HUDEP-2 (cell line): ENCODE measurements at regions not wholly inside any gene's neighbourhood (a gene's known extent, or its start where the extent isn't known, plus 50 kb on each side); places are given as distances from the start of the nearest gene placed in this dataset.

ENCODE experiments used
- DNase-seq, 76 experiments: peaks; one replicate each; lab custom pipeline; 2025; ENCODE audit not compliant: unreplicated experiment in 76 of 76; lab: John Stamatoyannopoulos, UW

DNA sequence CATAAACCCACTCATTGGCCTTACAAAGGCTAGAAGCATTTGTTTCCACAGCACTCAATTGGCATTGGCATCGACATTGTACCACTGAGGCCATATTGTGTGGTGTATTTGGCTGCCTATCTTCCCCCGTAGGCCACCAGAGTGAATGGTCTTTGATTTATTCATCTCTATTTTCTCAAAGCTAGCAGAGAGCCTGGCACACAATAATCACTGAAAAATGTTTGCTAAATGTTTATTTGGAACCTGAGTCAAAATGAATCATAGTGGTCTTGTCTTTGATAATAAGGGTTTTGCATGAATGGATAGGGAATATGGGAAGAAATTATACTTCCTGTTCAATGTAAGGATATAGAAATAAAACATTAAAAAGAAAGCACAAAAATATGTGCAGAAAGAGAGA lies 107.3 kb upstream of the SLC8A1 start:
- DNase-seq = no peak

DNA sequence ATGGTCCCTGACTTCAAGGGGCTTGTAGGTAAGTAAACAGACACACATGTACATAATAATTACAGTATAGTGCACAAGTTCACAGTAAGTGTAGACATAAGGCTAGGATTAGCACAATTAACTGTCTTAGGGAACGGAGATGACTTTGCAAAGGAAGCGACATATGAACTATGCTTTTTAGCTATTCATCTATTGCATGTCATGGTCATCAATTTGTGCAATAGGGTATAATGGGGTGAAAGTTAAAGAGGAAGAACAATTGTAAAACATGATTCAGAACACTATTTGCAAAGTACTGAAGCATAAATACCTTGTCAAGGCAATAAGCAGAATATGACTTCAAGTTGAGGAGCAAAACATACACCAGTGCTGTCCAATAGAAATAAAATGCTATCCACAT lies 112.3 kb upstream of the SLC8A1 start:
- no peak for DNase-seq

DNA sequence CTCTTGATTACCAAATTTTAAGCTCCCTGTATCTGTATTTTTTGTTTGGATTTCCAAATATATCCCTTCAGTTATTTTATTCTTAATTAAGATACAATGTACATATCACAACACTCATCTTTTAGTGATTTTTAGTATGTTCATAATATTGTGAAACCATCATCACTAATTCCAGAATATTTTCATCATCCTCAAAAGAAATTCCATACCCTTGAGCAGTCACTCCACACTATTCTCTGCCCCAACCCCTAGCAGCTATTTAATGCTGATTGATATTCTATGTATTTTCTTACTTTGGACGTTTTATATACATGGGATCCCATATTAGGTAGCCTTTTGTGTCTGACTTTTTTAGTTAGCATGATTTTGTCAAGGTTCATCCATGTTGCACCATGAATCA lies 127.4 kb upstream of the SLC8A1 start:
- no peak for DNase-seq

DNA sequence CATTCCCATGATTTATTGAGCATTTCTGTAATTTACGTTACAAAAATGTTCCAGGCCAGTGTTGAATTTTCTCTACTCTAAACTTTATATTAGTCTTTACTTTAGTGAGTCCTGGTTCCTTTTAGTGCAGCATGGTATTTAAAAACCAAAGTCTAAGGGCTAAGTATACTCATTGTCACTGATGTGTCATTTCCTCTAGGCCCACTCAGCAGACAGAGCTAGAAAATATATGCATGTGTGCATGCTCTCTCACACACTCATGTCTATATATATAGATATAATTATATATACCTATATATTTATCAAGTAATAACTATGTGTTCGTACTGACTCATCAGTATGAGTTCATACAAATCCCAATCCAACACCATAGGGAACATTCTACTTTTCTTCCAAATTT lies 132.5 kb upstream of the SLC8A1 start:
- no peak for DNase-seq

DNA sequence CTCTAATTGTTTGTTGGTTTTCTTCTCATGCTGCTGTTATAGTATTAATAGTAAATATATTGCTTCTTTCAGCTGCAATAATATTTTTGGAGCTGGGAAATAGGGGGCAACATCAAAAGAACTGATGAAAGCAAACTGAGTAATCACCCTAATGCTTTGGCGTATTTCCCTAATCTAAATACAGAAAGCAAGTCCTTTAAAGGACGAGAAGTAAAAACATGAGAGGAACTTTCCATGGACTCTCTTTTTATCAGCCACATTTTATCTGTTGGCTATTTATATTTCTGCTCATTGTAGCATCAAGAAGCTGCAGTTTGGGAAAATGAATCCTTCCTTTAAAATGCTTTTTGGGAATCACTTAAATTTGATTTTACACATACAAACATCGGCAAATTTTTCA lies 139.9 kb upstream of the SLC8A1 start:
- DNase-seq = no peak

DNA sequence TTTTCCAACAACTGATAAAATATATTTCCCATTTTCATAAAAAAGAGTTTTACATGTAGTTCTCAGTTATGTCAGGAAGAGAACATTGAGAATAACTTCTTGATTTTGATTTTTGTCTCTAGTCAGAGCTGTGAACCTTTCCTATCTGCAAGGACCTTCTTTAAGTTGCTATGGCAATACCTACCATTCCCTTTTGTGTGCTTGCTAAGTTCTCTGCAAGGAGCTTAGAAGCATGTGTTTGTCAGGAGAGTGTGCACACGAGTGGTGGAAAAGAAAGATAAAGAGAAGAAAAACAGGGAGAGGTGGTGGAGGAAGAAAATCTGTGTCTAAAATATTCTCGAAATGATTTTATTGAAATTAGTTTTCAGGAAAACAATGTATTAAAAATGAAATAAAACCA lies 140.3 kb upstream of the SLC8A1 start:
- DNase-seq = no peak

DNA sequence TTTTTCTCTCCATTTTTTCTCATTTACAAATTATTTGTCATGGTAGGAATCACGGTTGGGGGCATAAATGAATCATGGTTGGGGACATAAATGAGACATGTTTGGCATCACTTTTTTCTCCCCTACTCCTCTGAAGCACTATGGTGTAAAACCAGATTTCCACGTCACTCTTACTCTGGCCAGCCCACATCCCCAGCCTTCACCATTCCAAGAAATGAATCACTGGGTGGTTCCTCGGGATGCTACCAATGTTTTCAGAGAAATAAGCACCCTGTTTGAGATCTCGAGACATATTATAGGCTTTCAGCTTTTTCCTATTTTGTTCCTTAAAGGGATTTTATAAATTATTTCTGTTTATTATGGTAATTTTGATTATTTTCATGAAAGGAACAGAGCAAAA lies 155.0 kb upstream of the SLC8A1 start:
- no peak for DNase-seq

DNA sequence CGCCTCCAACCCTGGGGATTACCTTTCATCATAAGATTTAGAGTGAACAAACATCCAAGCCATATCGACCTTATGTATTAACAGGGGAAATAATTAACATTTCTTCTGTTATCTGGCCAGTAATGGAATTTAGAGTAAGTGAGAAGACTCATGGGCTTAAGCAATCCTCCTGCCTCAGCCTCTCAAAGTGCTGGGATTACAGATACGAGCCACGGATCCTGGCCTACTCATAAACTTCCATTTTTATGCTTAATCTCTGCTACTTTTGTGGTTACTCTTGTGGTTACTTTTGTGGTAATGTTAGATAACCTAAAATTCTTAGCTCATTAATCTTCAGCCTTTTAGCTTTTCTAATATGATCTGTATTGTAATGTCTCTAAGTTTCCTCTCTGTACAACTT lies 159.3 kb upstream of the SLC8A1 start:
- no peak for DNase-seq

DNA sequence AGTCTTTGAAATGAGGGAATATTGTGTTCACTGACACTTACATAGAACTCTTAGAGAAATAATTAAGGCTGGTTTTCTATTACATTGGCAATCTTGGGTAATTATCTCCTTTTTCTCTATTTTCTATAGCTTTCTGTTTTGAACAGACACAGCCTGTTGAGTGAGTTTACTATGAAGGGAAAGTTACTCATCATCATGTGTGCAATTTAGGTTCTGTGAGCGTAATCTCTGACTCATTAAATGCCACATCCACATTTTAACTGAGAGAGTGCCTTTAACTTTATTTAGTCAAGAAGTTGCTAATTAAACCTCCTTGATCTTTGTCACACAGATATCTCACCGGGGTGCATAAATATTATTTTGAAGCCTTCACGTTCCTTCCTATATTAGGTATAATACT lies 174.0 kb upstream of the SLC8A1 start:
- DNase-seq = no peak

DNA sequence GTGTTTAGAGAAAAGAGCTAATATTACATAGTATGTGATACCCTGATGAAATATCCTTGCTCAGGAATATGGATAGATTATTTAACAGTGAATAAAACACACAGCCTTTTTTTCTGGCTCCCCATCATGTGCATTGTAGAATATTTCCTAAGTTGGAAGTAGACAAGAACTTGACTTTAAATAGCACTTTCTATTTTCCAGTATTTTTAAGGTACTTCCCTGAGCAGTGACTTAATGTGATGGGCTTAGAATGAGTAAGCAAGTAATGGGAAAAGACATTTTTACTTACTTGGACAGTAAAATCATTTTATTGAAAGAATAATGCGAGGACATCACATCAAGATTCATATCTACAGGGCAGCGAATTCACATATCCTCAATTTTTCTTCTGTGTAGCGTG lies 176.7 kb upstream of the SLC8A1 start:
- no peak for DNase-seq

DNA sequence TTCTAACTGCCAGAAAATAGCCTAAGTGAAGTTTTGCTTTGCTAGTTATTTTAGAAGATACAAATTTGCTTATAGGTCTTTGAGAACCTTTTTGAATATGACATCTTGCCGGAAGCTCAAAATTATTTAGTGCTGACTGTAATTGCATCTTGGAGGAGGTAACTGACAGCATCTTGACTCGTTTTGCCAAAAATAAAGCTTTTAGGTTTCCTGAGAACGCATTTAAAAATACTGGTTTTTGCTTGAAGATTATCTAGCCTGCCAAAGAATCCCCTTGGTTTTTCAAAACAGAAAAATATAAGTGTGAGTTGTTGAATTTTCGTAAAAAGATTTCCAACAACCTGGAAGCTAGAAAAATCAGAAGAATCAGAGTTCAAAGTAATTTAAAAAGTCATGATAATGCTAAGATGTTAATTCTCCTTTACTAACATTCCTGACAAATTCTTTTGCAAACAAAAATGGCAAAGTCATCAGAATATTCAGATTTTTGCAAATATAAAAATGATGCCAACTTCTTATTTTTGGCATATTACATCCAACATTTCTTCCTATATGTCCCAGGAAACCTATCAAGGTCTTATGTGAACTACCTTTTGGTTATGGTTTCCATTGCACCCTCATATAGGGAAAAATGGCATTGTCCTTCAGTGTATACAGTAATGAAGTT lies 178.0 kb upstream of the SLC8A1 start:
- no peak for DNase-seq

DNA sequence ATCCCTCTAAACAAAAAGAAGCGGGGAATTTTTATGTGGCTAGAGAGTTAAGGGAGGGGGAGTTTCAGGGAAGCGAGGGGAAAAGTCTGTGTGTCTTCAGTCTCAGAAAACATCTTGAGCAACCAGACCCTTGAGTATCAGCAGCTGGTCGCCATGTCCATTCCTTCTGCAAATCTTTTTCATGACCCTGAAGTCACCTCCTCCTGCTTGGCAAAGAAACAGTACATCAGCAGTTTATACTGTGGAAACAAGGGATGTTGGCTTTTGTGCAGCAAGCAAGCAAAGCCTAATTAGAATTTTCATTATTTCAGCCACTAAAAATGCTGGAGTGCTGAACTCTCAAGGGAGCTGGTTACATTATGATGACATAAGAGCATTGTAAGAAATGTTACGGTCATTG lies 187.4 kb upstream of the SLC8A1 start:
- DNase-seq = no peak

DNA sequence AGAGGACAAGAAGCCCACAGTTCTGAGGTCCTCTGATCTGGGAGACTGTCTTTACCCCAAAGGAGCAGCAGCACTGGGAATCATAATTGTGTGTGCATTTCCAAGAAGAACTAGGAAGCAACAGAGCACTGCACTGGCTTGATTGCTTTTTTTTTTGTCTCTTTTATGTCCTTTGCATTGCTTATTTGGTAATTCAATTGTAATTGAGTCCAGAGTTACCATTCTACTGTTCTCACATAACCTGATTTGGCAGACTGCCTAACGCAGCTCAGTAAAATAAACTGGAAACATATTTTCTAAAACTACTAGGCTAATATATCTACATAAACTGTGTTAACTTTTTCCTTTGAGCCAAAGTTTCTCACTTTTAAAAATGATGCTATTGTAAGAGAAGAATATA lies 190.3 kb upstream of the SLC8A1 start:
- no peak for DNase-seq

DNA sequence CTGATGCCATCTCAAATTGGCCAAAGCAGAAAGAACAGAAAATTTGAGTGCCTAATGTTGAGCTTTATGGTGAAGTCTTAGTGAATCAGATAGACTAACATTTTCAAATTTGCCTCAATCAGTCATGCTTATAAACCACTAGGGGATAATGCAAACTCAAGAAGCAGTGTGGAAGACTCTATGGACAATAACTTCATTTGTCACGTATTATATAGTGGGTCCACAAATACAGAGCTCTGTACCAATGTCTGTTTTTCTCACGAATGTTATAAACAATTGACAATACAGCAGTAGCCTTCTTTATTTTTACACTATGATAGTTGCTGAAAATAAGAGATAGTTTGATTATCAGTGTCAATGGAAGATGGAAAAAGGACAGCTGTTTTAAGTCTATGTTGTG lies 190.8 kb upstream of the SLC8A1 start:
- DNase-seq = no peak

DNA sequence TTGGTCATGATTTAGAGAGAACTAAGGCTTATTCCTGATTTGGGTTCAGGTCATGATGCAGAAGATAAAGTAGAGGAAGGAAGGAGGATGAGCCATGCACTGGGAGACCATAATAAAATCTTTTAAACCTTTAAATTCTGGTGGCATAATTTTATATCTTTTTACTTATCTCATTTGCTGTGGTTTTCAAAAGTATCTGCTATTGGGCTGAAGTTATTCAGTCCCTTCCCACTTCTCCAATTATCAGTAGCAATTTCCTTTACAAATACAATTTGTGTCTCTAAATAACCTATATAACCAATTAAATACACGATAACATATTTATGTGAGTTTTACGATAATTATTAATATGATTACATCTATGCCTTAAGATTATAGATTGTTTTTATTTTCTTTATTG lies 194.8 kb upstream of the SLC8A1 start:
- no peak for DNase-seq

DNA sequence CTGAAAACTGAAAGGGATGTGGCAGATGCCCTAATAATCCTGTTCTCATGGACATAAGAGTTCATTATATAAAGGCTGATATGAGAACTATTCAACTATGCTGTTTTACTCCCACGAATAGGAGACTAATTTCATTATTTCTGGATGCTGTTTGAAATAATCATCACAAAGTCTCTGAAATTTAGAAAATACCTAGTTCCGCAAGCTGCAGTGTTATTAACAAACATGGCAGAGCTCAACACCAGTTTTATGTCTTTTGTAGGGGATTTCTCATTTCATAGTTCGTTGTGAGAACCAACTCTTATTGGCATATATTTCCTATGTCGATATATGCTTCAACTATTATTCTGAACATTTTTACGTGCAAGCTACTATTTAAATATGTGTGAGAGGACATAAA lies 200.3 kb upstream of the SLC8A1 start:
- no peak for DNase-seq

DNA sequence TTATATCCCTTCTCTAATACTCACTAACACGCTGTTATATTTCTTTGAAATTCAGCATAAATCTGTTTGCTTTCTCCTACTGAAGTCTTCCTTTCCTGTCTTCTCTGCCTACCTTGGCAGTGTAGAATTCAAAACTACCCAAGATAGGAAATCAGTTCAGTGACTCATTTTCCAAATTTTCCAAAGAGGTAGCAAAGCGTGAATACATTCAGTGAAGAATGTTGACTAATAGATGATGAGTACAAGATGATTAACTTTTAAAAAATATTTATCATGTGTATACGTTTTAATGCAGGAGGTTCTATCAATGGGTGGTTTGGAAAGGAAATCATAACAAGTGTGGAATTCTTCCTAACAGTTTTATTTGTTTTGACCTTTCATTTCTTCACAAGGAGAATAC lies 201.9 kb upstream of the SLC8A1 start:
- no peak for DNase-seq

DNA sequence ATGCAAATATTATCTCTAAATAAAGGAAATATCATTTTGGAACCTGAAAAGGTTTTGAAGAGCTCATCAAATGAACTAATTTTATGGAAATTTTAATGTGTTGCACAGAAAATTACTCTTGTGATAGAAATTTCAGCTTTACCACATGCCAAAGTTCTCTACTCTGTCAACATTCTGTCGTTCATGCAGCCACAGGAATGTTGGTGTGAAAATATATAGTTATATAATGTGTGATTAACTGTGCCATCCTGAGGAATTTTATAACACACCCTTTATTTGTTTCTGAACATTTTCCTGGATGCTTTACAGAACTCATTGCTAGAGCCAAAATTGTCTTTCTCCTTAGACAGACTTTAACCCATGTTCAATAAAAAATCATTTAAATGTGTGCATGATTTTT lies 202.5 kb upstream of the SLC8A1 start:
- no peak for DNase-seq

DNA sequence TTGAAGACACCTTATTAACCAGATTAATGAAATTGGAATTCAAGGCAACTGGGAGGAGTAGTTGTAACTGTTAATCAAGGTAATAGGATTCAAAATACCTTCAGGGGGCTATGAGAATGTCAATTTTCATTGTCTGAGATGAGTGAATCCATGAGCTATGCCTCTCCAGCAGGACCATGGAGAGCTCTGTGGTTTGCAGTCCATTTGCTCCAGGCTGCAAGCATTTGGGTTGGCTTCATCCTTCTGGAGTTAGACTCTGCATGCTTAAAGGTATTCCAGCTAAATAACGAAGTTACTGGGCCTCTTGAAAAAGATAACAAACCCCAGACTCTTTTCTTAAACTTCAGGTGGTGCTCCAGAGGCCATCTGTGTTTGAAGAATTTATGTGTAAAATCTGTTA lies 207.1 kb upstream of the SLC8A1 start:
- no peak for DNase-seq

DNA sequence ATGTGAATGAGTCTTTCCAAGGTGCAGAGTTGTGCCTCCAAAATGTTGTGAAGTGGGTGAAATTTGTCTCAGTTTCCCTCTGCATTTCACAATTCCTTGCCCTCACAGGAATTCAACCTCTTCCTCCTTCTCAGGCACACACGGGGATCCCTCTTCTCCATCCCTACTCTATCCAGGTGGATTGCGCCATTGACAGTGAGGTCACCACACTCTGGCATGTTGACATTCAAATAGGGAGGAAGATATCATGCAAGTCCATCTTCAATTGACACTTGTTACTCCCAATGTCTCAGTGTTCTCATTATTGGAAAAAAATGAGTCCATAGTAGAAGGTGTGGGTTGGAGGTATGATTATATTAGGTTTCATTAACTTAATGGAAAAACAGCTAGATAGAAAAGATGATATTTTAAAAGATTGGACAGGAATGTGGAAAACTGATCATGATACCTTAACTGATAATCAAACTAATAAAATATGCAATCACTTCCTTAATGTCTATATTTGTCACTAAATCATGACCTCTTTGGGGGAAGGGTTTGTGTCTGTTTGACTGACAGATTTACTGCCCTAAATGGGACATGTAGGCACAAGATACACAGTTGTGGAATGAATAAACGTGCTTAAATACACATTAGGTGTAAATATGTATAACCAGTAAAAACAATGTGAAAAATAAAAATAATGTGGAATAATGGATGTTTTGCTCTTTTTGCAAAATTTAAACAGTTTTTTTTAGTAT lies 213.8 kb upstream of the SLC8A1 start:
- DNase-seq = no peak

DNA sequence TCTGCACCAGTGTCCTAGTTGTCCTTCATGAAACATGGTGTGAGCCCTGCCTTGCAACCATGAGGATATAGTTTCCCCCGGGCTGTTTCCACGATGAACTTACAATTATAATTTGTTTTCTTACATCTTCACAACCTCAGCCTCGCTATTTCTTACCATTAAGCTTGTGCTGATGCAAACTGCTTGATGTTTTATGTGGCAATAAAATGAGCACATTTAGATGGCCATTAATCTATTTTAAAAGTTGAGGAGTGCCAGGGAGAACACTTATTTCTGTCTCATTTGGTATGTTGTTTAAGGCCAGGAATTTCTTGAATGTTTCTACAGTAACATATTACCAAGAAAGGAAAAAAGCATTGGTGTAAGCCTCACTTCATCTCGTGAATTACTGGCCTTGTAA lies 214.5 kb upstream of the SLC8A1 start:
- DNase-seq = no peak

DNA sequence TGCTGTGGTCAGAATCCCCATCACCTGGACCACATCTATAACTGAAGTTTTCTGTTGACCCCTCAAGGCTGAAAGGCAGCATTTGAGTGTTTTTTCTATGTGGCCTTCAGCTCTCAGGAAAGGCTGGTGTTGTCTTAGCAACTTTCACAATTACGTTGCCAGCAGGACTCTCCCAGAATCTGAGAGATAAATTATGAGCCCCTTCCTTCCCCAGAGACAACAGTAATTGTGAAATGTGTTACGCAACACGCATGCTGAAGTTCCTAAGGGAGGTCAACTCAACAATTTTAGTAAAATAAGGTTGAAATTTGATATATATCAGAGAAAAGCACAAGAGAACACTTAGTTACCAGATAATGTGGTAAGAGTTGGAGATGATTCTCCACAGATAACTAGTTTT lies 216.5 kb upstream of the SLC8A1 start:
- no peak for DNase-seq
